Gastrocnemius medialis (tissue), 4 donors: ENCODE measurements at regions not wholly inside any gene's neighbourhood (a gene's known extent, or its start where the extent isn't known, plus 50 kb on each side); places are given as distances from the start of the nearest gene placed in this dataset.

Experiments
- POLR2A ChIP-seq, 2 donors: fragments of 450-650 bp; IDR thresholded peaks; one replicate each; pipeline ENCODE4 v1.6.1; 2017; ENCODE audit warnings: antibody characterized with exemption in 2 of 2, mild to moderate bottlenecking in 2 of 2, moderate library complexity in 2 of 2
- TF ChIP-seq, protein P1 (sequence below), 5 experiments: fragments of 450-650 bp in 3 of 5; fragments of 200-600 bp in 2 of 5; sonication (generic) in 2 of 5; IDR thresholded peaks in 4 of 5; conservative IDR thresholded peaks in 1 of 5; 1 replicate in 4 of 5; 2 replicates in 1 of 5; pipeline ENCODE4 v1.5.1; 2016 to 2019; ENCODE audit warnings: antibody characterized with exemption in 5 of 5, mild to moderate bottlenecking in 3 of 5, moderate library complexity in 3 of 5

DNA sequence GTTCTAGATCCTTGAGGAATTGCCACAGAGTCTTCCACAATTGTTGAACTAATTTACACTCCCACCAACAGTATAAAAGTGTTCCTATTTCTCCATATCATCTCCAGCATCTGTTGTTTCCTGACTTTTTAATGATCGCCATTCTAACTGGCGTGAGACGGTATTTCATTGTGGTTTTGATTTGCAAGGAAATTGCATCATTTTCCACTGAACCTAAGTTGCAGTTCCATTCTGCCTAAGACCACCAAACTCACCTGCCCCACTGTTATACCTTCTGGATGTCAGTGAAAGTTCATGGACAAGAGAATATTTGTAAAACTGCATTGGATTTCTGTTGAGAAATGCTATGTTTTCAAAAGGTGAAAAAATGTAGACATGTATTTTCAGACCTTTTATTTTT, 132.9 kb upstream of the ESR1 start:
- TF ChIP-seq, protein P1, sequence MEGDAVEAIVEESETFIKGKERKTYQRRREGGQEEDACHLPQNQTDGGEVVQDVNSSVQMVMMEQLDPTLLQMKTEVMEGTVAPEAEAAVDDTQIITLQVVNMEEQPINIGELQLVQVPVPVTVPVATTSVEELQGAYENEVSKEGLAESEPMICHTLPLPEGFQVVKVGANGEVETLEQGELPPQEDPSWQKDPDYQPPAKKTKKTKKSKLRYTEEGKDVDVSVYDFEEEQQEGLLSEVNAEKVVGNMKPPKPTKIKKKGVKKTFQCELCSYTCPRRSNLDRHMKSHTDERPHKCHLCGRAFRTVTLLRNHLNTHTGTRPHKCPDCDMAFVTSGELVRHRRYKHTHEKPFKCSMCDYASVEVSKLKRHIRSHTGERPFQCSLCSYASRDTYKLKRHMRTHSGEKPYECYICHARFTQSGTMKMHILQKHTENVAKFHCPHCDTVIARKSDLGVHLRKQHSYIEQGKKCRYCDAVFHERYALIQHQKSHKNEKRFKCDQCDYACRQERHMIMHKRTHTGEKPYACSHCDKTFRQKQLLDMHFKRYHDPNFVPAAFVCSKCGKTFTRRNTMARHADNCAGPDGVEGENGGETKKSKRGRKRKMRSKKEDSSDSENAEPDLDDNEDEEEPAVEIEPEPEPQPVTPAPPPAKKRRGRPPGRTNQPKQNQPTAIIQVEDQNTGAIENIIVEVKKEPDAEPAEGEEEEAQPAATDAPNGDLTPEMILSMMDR (IDR thresholded peaks at IDR 0.05 in 4 of 5, conservative IDR thresholded peaks at IDR 0.05 in 1 of 5), result no peak
- TF ChIP-seq POLR2A (IDR thresholded peaks at IDR 0.05), result no peak
